Neuronal stem cell (in vitro differentiated cells): ENCODE measurements at regions not wholly inside any gene's neighbourhood (a gene's known extent, or its start where the extent isn't known, plus 50 kb on each side); places are given as distances from the start of the nearest gene placed in this dataset.

Experiments
- DNase-seq: peaks from one replicate; pipeline ENCODE4 v3.0.0-alpha.2; 2013; ENCODE audit warnings: low spot score
- H2AFZ ChIP-seq: one replicate; pipeline ENCODE4 v1.6.1; 2013; ENCODE audit warnings: mild to moderate bottlenecking, low read length, inconsistent platforms
- H2AK5ac ChIP-seq: 2 replicates; pipeline ENCODE4 v1.6.1; 2013; ENCODE audit warnings: low read depth, mild to moderate bottlenecking, inconsistent platforms, low read length, moderate library complexity, mixed read lengths
- H2BK120ac ChIP-seq: 2 replicates; pipeline ENCODE4 v1.6.1; 2013; ENCODE audit warnings: low read depth, mild to moderate bottlenecking, inconsistent platforms, low read length, moderate library complexity, mixed read lengths
- H2BK12ac ChIP-seq: one replicate; pipeline ENCODE4 v1.6.1; 2013; ENCODE audit warnings: low read length, inconsistent platforms
- H2BK15ac ChIP-seq: 2 replicates; pipeline ENCODE4 v1.6.1; 2013; ENCODE audit warnings: mild to moderate bottlenecking, low read length, inconsistent platforms, mixed read lengths
- H2BK5ac ChIP-seq: one replicate; pipeline ENCODE4 v1.6.1; 2013; ENCODE audit warnings: inconsistent platforms, mild to moderate bottlenecking, low read length, moderate library complexity
- H3K14ac ChIP-seq: one replicate; pipeline ENCODE4 v1.6.1; 2013; ENCODE audit warnings: low read length, inconsistent platforms
- H3K18ac ChIP-seq: 2 replicates; pipeline ENCODE4 v1.6.1; 2013; ENCODE audit warnings: low read length, inconsistent platforms
- H3K23ac ChIP-seq: 2 replicates; pipeline ENCODE4 v1.6.1; 2013; ENCODE audit warnings: low read depth, mild to moderate bottlenecking, mixed read lengths, low read length, inconsistent platforms; ENCODE audit not compliant: poor library complexity
- H3K27ac ChIP-seq: replicated peaks from 3 replicates; pipeline ENCODE4 v1.5.1; 2013; ENCODE audit warnings: low read length, inconsistent platforms
- H3K27me3 ChIP-seq, 3 experiments: 2 replicates each; pipeline ENCODE4 v1.6.1; 2013; ENCODE audit warnings: low read length in 3 of 3, mild to moderate bottlenecking in 2 of 3, inconsistent platforms in 1 of 3, low read depth in 1 of 3, mixed read lengths in 1 of 3, moderate library complexity in 1 of 3; ENCODE audit not compliant: control insufficient read depth in 3 of 3, insufficient read depth in 3 of 3
- H3K36me3 ChIP-seq, 2 donors: replicated peaks in 1 of 2; 2 replicates each; pipeline ENCODE4 v1.6.1; 2013; ENCODE audit warnings: low read length in 2 of 2; ENCODE audit not compliant: control insufficient read depth in 2 of 2, insufficient read depth in 2 of 2
- H3K4ac ChIP-seq: 2 replicates; pipeline ENCODE4 v1.6.1; 2013; ENCODE audit warnings: inconsistent platforms, mild to moderate bottlenecking, low read length, moderate library complexity
- H3K4me1 ChIP-seq, 2 donors: 1 replicate in 1 of 2; 2 replicates in 1 of 2; pipeline ENCODE4 v1.6.1; 2013; ENCODE audit warnings: low read length in 2 of 2, low read depth in 1 of 2; ENCODE audit not compliant: control insufficient read depth in 2 of 2, insufficient read depth in 1 of 2
- H3K4me2 ChIP-seq: one replicate; pipeline ENCODE4 v1.6.1; 2013; ENCODE audit warnings: mild to moderate bottlenecking, low read length, inconsistent platforms; ENCODE audit not compliant: insufficient read depth, poor library complexity, severe bottlenecking
- H3K4me3 ChIP-seq, 2 donors: 2 replicates each; pipeline ENCODE4 v1.5.1; 2013; ENCODE audit warnings: low read length in 2 of 2, mild to moderate bottlenecking in 2 of 2, inconsistent platforms in 1 of 2, moderate library complexity in 1 of 2
- H3K79me1 ChIP-seq: one replicate; pipeline ENCODE4 v1.6.1; 2013; ENCODE audit warnings: low read depth, mild to moderate bottlenecking, inconsistent platforms, low read length, moderate library complexity
- H3K9ac ChIP-seq: one replicate; pipeline ENCODE4 v1.6.1; 2013; ENCODE audit warnings: mild to moderate bottlenecking, low read depth, low read length, inconsistent platforms; ENCODE audit not compliant: poor library complexity
- H3K9me3 ChIP-seq, 2 donors: replicated peaks in 1 of 2; 2 replicates each; pipeline versions ENCODE3 to v1.6.1; 2013; ENCODE audit warnings: low read length in 2 of 2, mild to moderate bottlenecking in 2 of 2, inconsistent platforms in 1 of 2, low read depth in 1 of 2, mixed read lengths in 1 of 2, moderate library complexity in 1 of 2; ENCODE audit not compliant: control insufficient read depth in 2 of 2, insufficient read depth in 1 of 2
- H4K8ac ChIP-seq: one replicate; pipeline ENCODE4 v1.6.1; 2013; ENCODE audit warnings: low read depth, mild to moderate bottlenecking, inconsistent platforms, low read length, moderate library complexity
- H4K91ac ChIP-seq: one replicate; pipeline ENCODE4 v1.6.1; 2013; ENCODE audit warnings: low read length, low read depth, mild to moderate bottlenecking, inconsistent platforms; ENCODE audit not compliant: poor library complexity
- WGBS, 2 donors: extraction: QIAGEN DNeasy Blood & Tissue Kit; methylation state at CpG; one replicate each; pipeline ENCODE4 v1.1.7; 2013; ENCODE audit warnings: missing lambda C conversion rate in 2 of 2, mixed read lengths in 1 of 2; ENCODE audit not compliant: insufficient read length in 2 of 2, insufficient replicate concordance in 1 of 2; ENCODE audit errors: extremely low coverage in 2 of 2; 5-methylcytosine and 5-hydroxymethylcytosine counted together

DNA sequence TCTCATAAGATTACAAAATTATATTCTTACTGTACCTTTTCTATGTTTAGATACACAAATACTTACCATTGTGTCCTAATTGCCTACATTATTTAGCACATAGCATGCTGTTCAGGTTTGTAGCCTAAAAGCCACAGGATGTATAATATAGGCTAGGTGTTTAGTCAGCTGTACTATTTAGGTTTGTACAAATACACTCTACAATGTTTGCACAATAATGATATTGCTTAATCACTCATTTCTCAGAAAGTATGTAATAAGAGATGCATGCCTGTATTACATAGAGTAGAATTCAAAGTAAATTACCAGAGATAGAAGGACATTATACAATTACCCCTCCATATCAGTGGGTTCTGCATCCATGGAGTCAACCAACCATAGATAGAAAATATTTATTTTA, 201.1 kb upstream of the COL3A1 start:
- DNase-seq = no peak

DNA sequence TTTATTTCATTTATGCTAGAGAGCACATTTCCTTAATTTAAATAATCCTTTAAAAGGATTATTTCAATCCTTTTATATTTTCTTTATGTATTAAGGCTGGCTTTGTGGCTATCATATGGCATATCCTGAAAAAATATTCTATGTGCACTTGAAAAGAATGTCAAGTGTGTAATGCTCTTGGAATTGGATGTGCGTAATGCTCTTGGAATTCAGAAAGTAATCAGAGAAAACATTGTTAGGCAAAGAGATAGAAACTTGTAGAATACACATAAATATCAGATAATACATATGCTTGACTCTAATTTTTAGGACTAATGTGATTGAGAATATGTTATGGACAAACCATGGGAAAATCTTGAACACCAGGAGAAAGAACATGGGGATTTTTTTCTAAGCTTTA, 197.5 kb upstream of the COL3A1 start:
- H3K4ac ChIP-seq = no peak overlapping the region
- no peak overlapping the region for H2BK120ac ChIP-seq
- no peak overlapping the region for H3K14ac ChIP-seq
- H4K91ac ChIP-seq = no peak overlapping the region
- WGBS, 2 donors = no CpG with 5 or more reads among the region's 1 CpG
- no peak overlapping the region for H3K4me2 ChIP-seq
- H3K27ac ChIP-seq = no peak overlapping the region
- H3K36me3 ChIP-seq = no peaks in the 10 kb centered on the region
- no peak overlapping the region for H3K18ac ChIP-seq
- H2BK5ac ChIP-seq = no peak overlapping the region
- no peak overlapping the region for H3K4me3 ChIP-seq
- H3K23ac ChIP-seq = no peak overlapping the region
- H3K9me3 ChIP-seq = no peaks in the 10 kb centered on the region
- H3K4me1 ChIP-seq = no peaks in the 10 kb centered on the region
- no peaks in the 10 kb centered on the region for H3K79me1 ChIP-seq
- no peak overlapping the region for H3K9ac ChIP-seq
- H2AK5ac ChIP-seq = no peak overlapping the region
- H3K27me3 ChIP-seq = no peaks in the 10 kb centered on the region
- no peak overlapping the region for H2AFZ ChIP-seq
- H2BK15ac ChIP-seq = no peak overlapping the region
- no peak for DNase-seq
- H2BK12ac ChIP-seq = no peak overlapping the region
- no peak overlapping the region for H4K8ac ChIP-seq

More for the DNA sequence above, 201.1 kb upstream of the COL3A1 start:
- Histone ChIP-seq H3K4me1 (no peaks in the 10 kb centered on the region), H2BK5ac (no peak overlapping the region), H3K79me1 (no peaks in the 10 kb centered on the region), H3K14ac (no peak overlapping the region), H3K23ac (no peak overlapping the region), H3K27ac (no peak overlapping the region), H3K4me3 (no peak overlapping the region), H3K27me3 (no peaks in the 10 kb centered on the region), H3K18ac (no peak overlapping the region), H3K9me3 (no peaks in the 10 kb centered on the region), H4K91ac (no peak overlapping the region), H3K9ac (no peak overlapping the region), H4K8ac (no peak overlapping the region), H2AK5ac (no peak overlapping the region), H2BK120ac (no peak overlapping the region), H3K4me2 (no peak overlapping the region), H3K36me3 (no peaks in the 10 kb centered on the region), H2BK15ac (no peak overlapping the region), H3K4ac (no peak overlapping the region), H2BK12ac (no peak overlapping the region), H2AFZ (no peak overlapping the region)

DNA sequence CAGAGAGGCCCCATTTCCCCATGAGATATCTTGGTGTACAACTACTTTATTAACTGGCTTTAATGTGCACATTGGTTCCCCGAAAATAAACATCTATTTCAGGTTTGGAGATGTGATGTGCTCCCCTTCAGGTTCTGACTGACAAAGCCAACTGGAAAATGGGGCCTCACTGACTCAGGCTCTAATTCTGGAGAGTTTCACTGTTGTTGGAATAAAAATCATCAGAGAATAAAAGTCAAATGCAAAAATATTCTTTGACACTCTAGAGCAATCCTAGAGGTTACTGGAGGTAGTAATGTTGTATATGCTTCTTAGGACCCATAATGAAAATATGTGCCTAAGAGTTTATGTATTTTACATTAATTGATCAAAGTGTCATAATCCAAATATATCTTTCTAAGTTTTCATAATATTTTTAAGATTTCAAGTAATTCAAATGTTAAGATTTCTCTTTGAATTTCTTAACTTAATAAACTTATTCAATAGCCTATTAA, 189.9 kb upstream of the COL3A1 start:
- H2BK5ac ChIP-seq = no peak overlapping the region
- H2AK5ac ChIP-seq = no peak overlapping the region
- peaks cover 0 to 8% of the 10 kb centered on the region in 2 donors for H3K4me1 ChIP-seq
- no peak overlapping the region for H4K91ac ChIP-seq
- WGBS, 2 donors = no CpG with 5 or more reads among the region's 1 CpG
- H3K27ac ChIP-seq = no peak overlapping the region
- no peak overlapping the region for H2BK120ac ChIP-seq
- H3K9me3 ChIP-seq = peaks cover 0 to 6% of the 10 kb centered on the region in 2 donors
- no peak overlapping the region for H3K4me2 ChIP-seq
- no peak overlapping the region for H3K14ac ChIP-seq
- no peaks in the 10 kb centered on the region for H3K36me3 ChIP-seq
- H2BK15ac ChIP-seq = no peak overlapping the region
- no peak overlapping the region for H2AFZ ChIP-seq
- no peak overlapping the region for H3K9ac ChIP-seq
- H3K27me3 ChIP-seq = no peaks in the 10 kb centered on the region
- no peak overlapping the region for H2BK12ac ChIP-seq
- H4K8ac ChIP-seq = no peak overlapping the region
- no peak for DNase-seq
- H3K4me3 ChIP-seq = no peak overlapping the region
- H3K18ac ChIP-seq = no peak overlapping the region
- no peaks in the 10 kb centered on the region for H3K79me1 ChIP-seq
- no peak overlapping the region for H3K23ac ChIP-seq
- H3K4ac ChIP-seq = no peak overlapping the region

DNA sequence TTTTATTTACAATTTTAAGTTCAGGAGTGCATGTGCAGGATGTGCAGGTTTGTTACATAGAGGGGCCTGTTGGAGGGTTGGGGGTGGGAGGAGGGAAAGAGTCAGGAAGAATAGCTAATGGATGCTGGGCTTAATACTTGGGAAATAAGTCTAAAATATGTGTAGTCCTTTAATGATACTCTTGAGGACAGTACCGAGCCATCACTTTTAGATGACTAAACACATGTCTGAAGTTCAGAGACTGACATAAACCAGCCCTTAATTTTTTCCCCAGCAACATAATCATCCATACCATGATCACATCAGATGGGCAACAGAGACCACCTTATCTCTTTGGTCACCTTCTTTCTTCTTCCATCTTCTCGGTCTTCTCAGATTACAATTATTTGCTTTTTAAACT, 189.1 kb upstream of the COL3A1 start:
- no peak overlapping the region for H2BK5ac ChIP-seq
- no CpG with 5 or more reads among the region's 2 CpGs for WGBS, 2 donors
- peaks cover 0 to 8% of the 10 kb centered on the region in 2 donors for H3K4me1 ChIP-seq
- no peak overlapping the region for H3K4ac ChIP-seq
- no peak overlapping the region for H4K8ac ChIP-seq
- no peak overlapping the region for H3K4me2 ChIP-seq
- H2BK12ac ChIP-seq = no peak overlapping the region
- no peaks in the 10 kb centered on the region for H3K27me3 ChIP-seq
- H2AFZ ChIP-seq = no peak overlapping the region
- no peak overlapping the region for H3K9ac ChIP-seq
- no peak overlapping the region for H3K18ac ChIP-seq
- H3K36me3 ChIP-seq = no peaks in the 10 kb centered on the region
- no peak overlapping the region for H3K23ac ChIP-seq
- peaks cover 0 to 6% of the 10 kb centered on the region in 2 donors for H3K9me3 ChIP-seq
- no peak overlapping the region for H2AK5ac ChIP-seq
- no peak overlapping the region for H3K4me3 ChIP-seq
- no peak overlapping the region for H4K91ac ChIP-seq
- H2BK15ac ChIP-seq = no peak overlapping the region
- no peaks in the 10 kb centered on the region for H3K79me1 ChIP-seq
- no peak overlapping the region for H2BK120ac ChIP-seq
- no peak for DNase-seq
- no peak overlapping the region for H3K27ac ChIP-seq
- H3K14ac ChIP-seq = no peak overlapping the region
